CD4-positive, alpha-beta memory T cell (primary cell): ENCODE measurements at regions not wholly inside any gene's neighbourhood (a gene's known extent, or its start where the extent isn't known, plus 50 kb on each side); places are given as distances from the start of the nearest gene placed in this dataset.
"Not testable (repeated sequence)": the region's sequence is repeated elsewhere in the genome, so short reads cannot be mapped to it uniquely, and the experiment has no call there.

Experiments
- CTCF ChIA-PET: fragments of 350-600 bp; sonication (Branson Sonifier 250); formaldehyde crosslinking; loops from one replicate; lab custom pipeline; 2021; ENCODE audit warnings: inconsistent platforms; ENCODE audit not compliant: partially characterized antibody; lab: Charles Lee
- POLR2A ChIA-PET: fragments of 350-600 bp; sonication (Branson Sonifier 250); formaldehyde crosslinking; loops from one replicate; lab custom pipeline; 2021; ENCODE audit not compliant: partially characterized antibody; lab: Charles Lee
- DNase-seq, 5 donors: peaks; one replicate each; pipeline versions ENCODE4 v3.0.0 to v3.0.0-alpha.2; 2020 to 2022; ENCODE audit warnings: mixed read lengths in 1 of 5
- H3K27ac ChIP-seq: one replicate; pipeline ENCODE4 v1.7.0; 2013; ENCODE audit warnings: low read depth, low read length
- H3K27me3 ChIP-seq: 2 replicates; pipeline ENCODE4 v1.7.0; 2013; ENCODE audit warnings: mild to moderate bottlenecking, low read length, moderate library complexity; ENCODE audit not compliant: insufficient read depth
- H3K36me3 ChIP-seq: 2 replicates; pipeline ENCODE4 v1.7.0; 2013; ENCODE audit warnings: mild to moderate bottlenecking, low read length, moderate library complexity; ENCODE audit not compliant: insufficient read depth
- H3K4me1 ChIP-seq: 2 replicates; pipeline ENCODE4 v1.7.0; 2013; ENCODE audit warnings: mild to moderate bottlenecking, low read length, moderate library complexity; ENCODE audit not compliant: insufficient read depth
- H3K4me3 ChIP-seq, 2 donors: one replicate each; pipeline ENCODE4 v1.7.0; 2013; ENCODE audit warnings: low read length in 2 of 2, mild to moderate bottlenecking in 1 of 2
- H3K9me3 ChIP-seq, 2 donors: one replicate each; pipeline ENCODE4 v1.7.0; 2013; ENCODE audit warnings: low read length in 2 of 2, control low read depth in 1 of 2; ENCODE audit not compliant: control insufficient read depth in 1 of 2
- H3K27ac Mint-ChIP-seq, 7 donors: one replicate each; pipeline ENCODE4 v1.8.0; 2020 to 2021; ENCODE audit warnings: mixed read lengths in 7 of 7, mild to moderate bottlenecking in 6 of 7, inconsistent platforms in 3 of 7, moderate library complexity in 3 of 7
- H3K27me3 Mint-ChIP-seq, 2 donors: one replicate each; pipeline ENCODE4 v1.8.0; 2020 to 2021; ENCODE audit warnings: mixed read lengths in 2 of 2
- H3K36me3 Mint-ChIP-seq, 2 donors: one replicate each; pipeline ENCODE4 v1.8.0; 2020 to 2021; ENCODE audit warnings: mixed read lengths in 2 of 2, inconsistent platforms in 1 of 2, mild to moderate bottlenecking in 1 of 2
- H3K4me1 Mint-ChIP-seq, 4 donors: one replicate each; pipeline ENCODE4 v1.8.0; 2020 to 2021; ENCODE audit warnings: mixed read lengths in 4 of 4, mild to moderate bottlenecking in 1 of 4
- H3K4me3 Mint-ChIP-seq, 8 donors: one replicate each; pipeline ENCODE4 v1.8.0; 2020 to 2021; ENCODE audit warnings: mixed read lengths in 8 of 8, mild to moderate bottlenecking in 7 of 8, moderate library complexity in 6 of 8, inconsistent platforms in 3 of 8
- H3K9me3 Mint-ChIP-seq, 8 donors: one replicate each; pipeline ENCODE4 v1.8.0; 2020 to 2021; ENCODE audit warnings: mixed read lengths in 8 of 8, mild to moderate bottlenecking in 5 of 8, inconsistent platforms in 3 of 8, moderate library complexity in 1 of 8
- intact Hi-C: fragments of 100-400 bp; cut with micrococcal nuclease; formaldehyde crosslinking; loops from one replicate; pipeline ENCODE4 v1.15.1; 2023

- H3K27ac Mint-ChIP-seq, POLR2A ChIA-PET, H3K4me3 ChIP-seq, H3K4me1 Mint-ChIP-seq, H3K36me3 ChIP-seq, H3K9me3 ChIP-seq, H3K27me3 ChIP-seq, H3K27ac ChIP-seq, DNase-seq, H3K4me3 Mint-ChIP-seq, H3K27me3 Mint-ChIP-seq, H3K36me3 Mint-ChIP-seq, H3K4me1 ChIP-seq, intact Hi-C loops, CTCF ChIA-PET: not testable (repeated sequence)
- peaks cover 0 to 13% (median under 1%) of the 10 kb centered on the region in 8 donors for H3K9me3 Mint-ChIP-seq
These were observed 672.4 kb downstream of the TRIB2 start for GRCh38 chr2:13389172-13389571.

- Histone ChIP-seq H3K9me3 (no peaks in the 10 kb centered on the region), H3K27me3 (no peaks in the 10 kb centered on the region), H3K36me3 (no peaks in the 10 kb centered on the region), H3K4me3 (no peak overlapping the region), H3K4me1 (no peaks in the 10 kb centered on the region), H3K27ac (no peak overlapping the region)
- no peak for DNase-seq
- intact Hi-C loops, result no loop called here
- H3K9me3 Mint-ChIP-seq, result peaks cover 0 to 13% (median under 1%) of the 10 kb centered on the region in 8 donors
- no peaks in the 10 kb centered on the region for H3K36me3 Mint-ChIP-seq
- H3K27me3 Mint-ChIP-seq, result no peaks in the 10 kb centered on the region
- no peak overlapping the region for H3K27ac Mint-ChIP-seq
- ChIA-PET CTCF (no interaction called here), POLR2A (no interaction called here)
- no peaks in the 10 kb centered on the region for H3K4me1 Mint-ChIP-seq
- no peak overlapping the region for H3K4me3 Mint-ChIP-seq
These were observed 673.9 kb downstream of the TRIB2 start for GRCh38 chr2:13390676-13391075.

GRCh38 chr2:13401312-13401711, 684.6 kb downstream of the TRIB2 start:
- Mint-ChIP-seq H3K27ac (no peak overlapping the region), H3K9me3 (peaks cover 0 to 15% (median 10%) of the 10 kb centered on the region in 8 donors), H3K4me1 (no peaks in the 10 kb centered on the region), H3K27me3 (no peaks in the 10 kb centered on the region), H3K4me3 (no peak overlapping the region), H3K36me3 (no peaks in the 10 kb centered on the region)
- Histone ChIP-seq H3K36me3 (no peaks in the 10 kb centered on the region), H3K4me1 (no peaks in the 10 kb centered on the region), H3K4me3 (no peak overlapping the region), H3K27ac (no peak overlapping the region), H3K27me3 (no peaks in the 10 kb centered on the region), H3K9me3 (no peaks in the 10 kb centered on the region)
- no peak for DNase-seq
- ChIA-PET CTCF (no interaction called here), POLR2A (no interaction called here)
- intact Hi-C loops, result no loop called here

GRCh38 chr2:13413989-13414388, 697.3 kb downstream of the TRIB2 start:
- Mint-ChIP-seq H3K36me3 (no peaks in the 10 kb centered on the region), H3K27ac (no peak overlapping the region), H3K27me3 (no peaks in the 10 kb centered on the region), H3K9me3 (peaks cover 0 to 12% (median 5%) of the 10 kb centered on the region in 8 donors), H3K4me1 (no peaks in the 10 kb centered on the region), H3K4me3 (no peak overlapping the region)
- intact Hi-C loops, result no loop called here
- Histone ChIP-seq H3K36me3 (no peaks in the 10 kb centered on the region), H3K9me3 (no peaks in the 10 kb centered on the region), H3K4me1 (no peaks in the 10 kb centered on the region), H3K27ac (no peak overlapping the region), H3K4me3 (no peak overlapping the region), H3K27me3 (no peaks in the 10 kb centered on the region)
- no peak for DNase-seq
- POLR2A ChIA-PET, result no interaction called here
- CTCF ChIA-PET, result no interaction called here

- Histone ChIP-seq H3K27me3 (no peaks in the 10 kb centered on the region), H3K4me1 (no peaks in the 10 kb centered on the region), H3K36me3 (no peaks in the 10 kb centered on the region), H3K27ac (no peak overlapping the region), H3K4me3 (no peak overlapping the region), H3K9me3 (no peaks in the 10 kb centered on the region)
- H3K9me3 Mint-ChIP-seq, result peaks cover 0 to 12% (median 5%) of the 10 kb centered on the region in 8 donors
- no peak for DNase-seq
- H3K27ac Mint-ChIP-seq, result no peak overlapping the region
- POLR2A ChIA-PET, result no interaction called here
- intact Hi-C loops, result no loop called here
- H3K4me3 Mint-ChIP-seq, result no peak overlapping the region
- no peaks in the 10 kb centered on the region for H3K4me1 Mint-ChIP-seq
- CTCF ChIA-PET, result no interaction called here
- no peaks in the 10 kb centered on the region for H3K27me3 Mint-ChIP-seq
- no peaks in the 10 kb centered on the region for H3K36me3 Mint-ChIP-seq
These were observed 698.2 kb downstream of the TRIB2 start for GRCh38 chr2:13414897-13415296.

- H3K27ac ChIP-seq, result no peak overlapping the region
- no peak overlapping the region for H3K4me3 Mint-ChIP-seq
- H3K4me1 Mint-ChIP-seq, result no peaks in the 10 kb centered on the region
- CTCF ChIA-PET, result no interaction called here
- H3K4me3 ChIP-seq, result no peak overlapping the region
- no peaks in the 10 kb centered on the region for H3K9me3 ChIP-seq
- intact Hi-C loops, result no loop called here
- POLR2A ChIA-PET, result no interaction called here
- no peak for DNase-seq
- peaks cover 2 to 8% (median 4%) of the 10 kb centered on the region in 8 donors for H3K9me3 Mint-ChIP-seq
- H3K36me3 ChIP-seq, result no peaks in the 10 kb centered on the region
- no peaks in the 10 kb centered on the region for H3K27me3 Mint-ChIP-seq
- no peaks in the 10 kb centered on the region for H3K27me3 ChIP-seq
- no peak overlapping the region for H3K27ac Mint-ChIP-seq
- no peaks in the 10 kb centered on the region for H3K4me1 ChIP-seq
- H3K36me3 Mint-ChIP-seq, result no peaks in the 10 kb centered on the region
These were observed 717.2 kb downstream of the TRIB2 start for GRCh38 chr2:13433954-13434353.

- not testable (repeated sequence) for DNase-seq
These were observed 727.0 kb downstream of the TRIB2 start for GRCh38 chr2:13443554-13444261.

More at GRCh38 chr2:13443554-13444261, 727.0 kb downstream of the TRIB2 start:
- H3K27me3 Mint-ChIP-seq, POLR2A ChIA-PET, H3K36me3 ChIP-seq, H3K27me3 ChIP-seq, intact Hi-C loops, CTCF ChIA-PET, H3K27ac Mint-ChIP-seq, H3K4me1 Mint-ChIP-seq, H3K36me3 Mint-ChIP-seq, H3K9me3 ChIP-seq, H3K4me3 Mint-ChIP-seq, H3K9me3 Mint-ChIP-seq, H3K27ac ChIP-seq, H3K4me3 ChIP-seq, H3K4me1 ChIP-seq: not testable (repeated sequence)
